GM12878 (cell line): ENCODE measurements at regions not wholly inside any gene's neighbourhood (a gene's known extent, or its start where the extent isn't known, plus 50 kb on each side); places are given as distances from the start of the nearest gene placed in this dataset.

Experiments
- ATAC-seq: fragments of 200-7000 bp; cut with Tn5 transposase; 3 replicates; pipeline ENCODE4 v1.9.1; 2020; ENCODE audit warnings: mild to moderate bottlenecking, moderate library complexity
- BruUV-seq: library from RNA; stranded (reverse); fragments of 400-500 nt; replicated peaks from 2 replicates; lab custom pipeline; 2021; lab: Mats Ljungman, UMichigan
- CTCF ChIA-PET: fragments of 300-600 bp; sonication (Branson Sonifier 250); formaldehyde crosslinking; extraction: SDS; loops from one replicate; lab custom pipeline; 2021; ENCODE audit warnings: inconsistent platforms; lab: Yijun Ruan, JAX
- POLR2A ChIA-PET: fragments of 350-600 bp; formaldehyde crosslinking; extraction: SDS; loops from one replicate; lab custom pipeline; 2021; ENCODE audit warnings: inconsistent platforms; lab: Charles Lee
- RAD21 ChIA-PET: fragments of 300-600 bp; sonication (Branson Sonifier 250); formaldehyde crosslinking; loops from one replicate; lab custom pipeline; 2023; ENCODE audit warnings: antibody characterized with exemption; ENCODE audit not compliant: unreplicated experiment; lab: Charles Lee
- SMC1A ChIA-PET: fragments of 300-600 bp; sonication (Branson Sonifier 250); formaldehyde crosslinking; loops from one replicate; lab custom pipeline; 2023; ENCODE audit not compliant: unreplicated experiment, uncharacterized antibody; lab: Charles Lee
- DNase-seq: peaks from one replicate; pipeline ENCODE4 v3.0.0-alpha.2; 2011; ENCODE audit warnings: low read depth, low spot score
- FAIRE-seq: peaks from 3 replicates; lab custom pipeline; 2011; peaks lifted over from hg19 to GRCh38; lab: Jason Lieb, UNC
- H2AFZ ChIP-seq: 2 replicates; pipeline ENCODE4 v1.6.0; 2011; ENCODE audit warnings: low read depth, low read length, control low read depth; ENCODE audit not compliant: control insufficient read depth
- H3K27ac ChIP-seq: 2 replicates; pipeline ENCODE4 v1.5.1; 2011; ENCODE audit warnings: control low read depth; ENCODE audit not compliant: control insufficient read depth, insufficient read depth
- H3K27me3 ChIP-seq, 2 experiments: replicated peaks in 1 of 2; 2 replicates each; pipeline versions ENCODE4 v1.6.0 to v1.6.1; 2011; ENCODE audit warnings: low read length in 1 of 2; ENCODE audit not compliant: control insufficient read depth in 2 of 2, insufficient read depth in 2 of 2
- H3K36me3 ChIP-seq, 2 experiments: 2 replicates each; pipeline ENCODE4 v1.5.1; 2011; ENCODE audit warnings: low read length in 1 of 2; ENCODE audit not compliant: control insufficient read depth in 2 of 2, insufficient read depth in 2 of 2
- H3K4me1 ChIP-seq: 2 replicates; pipeline ENCODE4 v1.6.1; 2011; ENCODE audit warnings: mild to moderate bottlenecking, low read length, moderate library complexity, mixed read lengths; ENCODE audit not compliant: control insufficient read depth, insufficient read depth
- H3K4me2 ChIP-seq: 2 replicates; pipeline ENCODE4 v1.6.0; 2011; ENCODE audit warnings: control low read depth; ENCODE audit not compliant: control insufficient read depth, insufficient read depth
- H3K4me3 ChIP-seq: fragments of 200-600 bp; sonication (generic); 2 replicates; pipeline ENCODE4 v1.5.1; 2016
- H3K79me2 ChIP-seq: 2 replicates; pipeline ENCODE4 v1.6.0; 2011; ENCODE audit warnings: low read length; ENCODE audit not compliant: control insufficient read depth, insufficient read depth
- H3K9ac ChIP-seq: 2 replicates; pipeline ENCODE4 v1.8.0; 2011; ENCODE audit warnings: low read length, control low read depth, mixed read lengths; ENCODE audit not compliant: control insufficient read depth, insufficient read depth
- H3K9me3 ChIP-seq: replicated peaks from 3 replicates; pipeline ENCODE4 v1.5.1; 2011; ENCODE audit warnings: mild to moderate bottlenecking, low read length; ENCODE audit not compliant: control insufficient read depth, insufficient read depth
- H4K20me1 ChIP-seq: 2 replicates; pipeline ENCODE4 v1.6.0; 2011; ENCODE audit not compliant: control insufficient read depth, insufficient read depth
- CREB1 ChIP-seq: IDR thresholded peaks from 2 replicates; pipeline ENCODE4 v1.6.1; 2012; ENCODE audit warnings: low read depth, mild to moderate bottlenecking, inconsistent platforms
- HDGF ChIP-seq: fragments of 450-650 bp; IDR thresholded peaks from 2 replicates; pipeline ENCODE4 v1.6.1; 2016; ENCODE audit warnings: antibody characterized with exemption
- KAT2A ChIP-seq: conservative IDR thresholded peaks from 2 replicates; pipeline ENCODE4 v1.6.1; 2011; ENCODE audit warnings: low read depth, low read length; ENCODE audit not compliant: control insufficient read depth
- RFX5 ChIP-seq: IDR thresholded peaks from 2 replicates; pipeline ENCODE4 v1.6.1; 2011; ENCODE audit warnings: low read depth, low read length, improper control_type of control experiment
- SIX5 ChIP-seq: IDR thresholded peaks from 2 replicates; pipeline ENCODE4 v1.6.1; 2011; ENCODE audit warnings: mild to moderate bottlenecking, low read depth, low read length, moderate library complexity; ENCODE audit not compliant: severe bottlenecking
- ZNF622 ChIP-seq: fragments of 450-650 bp; IDR thresholded peaks from 2 replicates; pipeline ENCODE4 v1.6.1; 2017; ENCODE audit warnings: mild to moderate bottlenecking, inconsistent platforms
- WGBS: methylation state at CpG from one replicate; pipeline ENCODE4 v1.1.6; 2016; ENCODE audit warnings: low lambda C conversion rate; ENCODE audit not compliant: insufficient replicate concordance, insufficient coverage; ENCODE audit errors: missing lambda C conversion rate; 5-methylcytosine and 5-hydroxymethylcytosine counted together
- in situ Hi-C: fragments of 300-500 bp; cut with MboI; formaldehyde crosslinking; loops from 9 replicates; pipeline ENCODE4 v1.14.3; 2018; ENCODE audit warnings: mixed read lengths
- intact Hi-C: fragments of 100-400 bp; cut with micrococcal nuclease; formaldehyde crosslinking; loops from one replicate; pipeline ENCODE4 v1.14.2; 2022; ENCODE audit not compliant: unreplicated experiment
- TF ChIP-seq, protein P1 (sequence below): fragments of 450-650 bp; formaldehyde crosslinking; IDR thresholded peaks from 2 replicates; pipeline ENCODE4 v1.5.0; 2022; ENCODE audit warnings: mild to moderate bottlenecking, missing genetic modification characterization
- TF ChIP-seq, protein P2 (sequence below), 3 experiments: IDR thresholded peaks in 2 of 3; conservative IDR thresholded peaks in 1 of 3; 2 replicates each; pipeline ENCODE4 v1.5.1; 2011; ENCODE audit warnings: low read depth in 3 of 3, low read length in 3 of 3, mild to moderate bottlenecking in 3 of 3, control low read depth in 2 of 3, moderate library complexity in 2 of 3, inconsistent platforms in 1 of 3, mixed read lengths in 1 of 3; ENCODE audit not compliant: control insufficient read depth in 2 of 3, insufficient read depth in 1 of 3; ENCODE audit errors: extremely low read depth in 1 of 3
- TF ChIP-seq, protein P3 (sequence below): IDR thresholded peaks from 2 replicates; pipeline ENCODE4 v1.6.1; 2011; ENCODE audit warnings: mild to moderate bottlenecking, low read depth, low read length, moderate library complexity; ENCODE audit not compliant: insufficient replicate concordance
- TF ChIP-seq, protein P4 (sequence below): fragments of 450-650 bp; IDR thresholded peaks from 2 replicates; pipeline ENCODE4 v1.6.1; 2017; ENCODE audit warnings: antibody characterized with exemption, mild to moderate bottlenecking, moderate library complexity

DNA sequence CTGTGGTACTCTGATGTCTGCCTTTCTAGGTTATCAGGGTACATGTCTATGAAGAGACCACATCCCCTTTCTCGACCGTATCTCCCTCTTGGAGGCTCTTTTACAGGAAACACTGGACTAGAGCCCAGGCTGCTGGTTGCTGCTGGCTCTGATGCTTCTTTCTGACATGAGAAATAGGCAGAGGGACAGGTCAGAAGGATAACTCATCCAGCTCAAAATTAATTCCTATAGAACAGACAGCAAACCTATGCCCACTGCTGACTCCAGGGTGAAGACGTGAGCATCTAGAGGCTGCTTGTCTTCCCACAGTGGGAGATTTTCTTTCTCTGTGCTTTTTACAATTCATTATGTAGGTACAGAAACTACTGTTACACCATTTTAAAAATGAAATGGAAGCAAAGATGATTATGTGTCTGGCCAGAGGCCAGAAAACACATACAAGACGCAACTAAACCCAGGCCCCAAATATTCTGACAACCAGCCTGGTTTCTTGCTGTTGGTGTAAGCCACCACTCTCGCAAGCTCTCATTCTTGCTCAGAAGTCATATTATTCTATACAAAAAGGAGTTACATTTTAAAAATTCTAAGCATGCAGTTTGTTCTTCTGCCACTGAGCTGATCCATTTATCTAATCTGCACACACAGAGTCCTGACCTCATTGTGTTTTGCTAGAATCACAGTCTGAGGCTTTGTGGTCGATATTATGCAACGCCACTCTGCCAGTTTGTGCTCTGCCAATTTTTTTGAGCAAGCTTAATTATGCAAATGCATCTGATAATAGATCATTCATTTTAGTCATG is 424.3 kb downstream of the KIF20B start:
- Histone ChIP-seq H3K79me2 (no peaks in the 10 kb centered on the region), H3K9ac (no peak overlapping the region), H3K9me3 (no peaks in the 10 kb centered on the region; the same call in 2 of the 3 replicates), H3K4me2 (no peak overlapping the region), H3K27me3 (no peaks in the 10 kb centered on the region), H4K20me1 (no peaks in the 10 kb centered on the region), H3K4me1 (peaks cover 9% of the 10 kb centered on the region; the same call in 1 of the 2 replicates), H3K36me3 (no peaks in the 10 kb centered on the region), H2AFZ (no peak overlapping the region), H3K27ac (no peak overlapping the region), H3K4me3 (no peak overlapping the region)
- FAIRE-seq: no peak
- no peak for ATAC-seq
- ChIA-PET POLR2A (interaction anchor here (0.7 kb wide), 1 partner anchor 8 kb away, joined by 3 read pairs; no protein-coding TSS in a partner anchor), RAD21 (no interaction called here), CTCF (interaction anchor here (0.6 to 0.9 kb wide), 2 partner anchors 31 to 386 kb away, joined by 3 read pairs; no protein-coding TSS in a partner anchor), SMC1A (interaction anchor here (1.0 kb wide), 1 partner anchor 21 kb away, joined by 3 read pairs; no protein-coding TSS in a partner anchor)
- BruUV-seq: no TSS peak
- WGBS: 6% methylated on average over 7 of the region's 7 CpGs
- intact Hi-C loops (no loop called here), in situ Hi-C loops (no loop called here)
- no peak for DNase-seq
- TF ChIP-seq RFX5 (no peak), HDGF (no peak), SIX5 (no peak), ZNF622 (no peak), KAT2A (no peak), CREB1 (no peak)
- TF ChIP-seq, protein P1, sequence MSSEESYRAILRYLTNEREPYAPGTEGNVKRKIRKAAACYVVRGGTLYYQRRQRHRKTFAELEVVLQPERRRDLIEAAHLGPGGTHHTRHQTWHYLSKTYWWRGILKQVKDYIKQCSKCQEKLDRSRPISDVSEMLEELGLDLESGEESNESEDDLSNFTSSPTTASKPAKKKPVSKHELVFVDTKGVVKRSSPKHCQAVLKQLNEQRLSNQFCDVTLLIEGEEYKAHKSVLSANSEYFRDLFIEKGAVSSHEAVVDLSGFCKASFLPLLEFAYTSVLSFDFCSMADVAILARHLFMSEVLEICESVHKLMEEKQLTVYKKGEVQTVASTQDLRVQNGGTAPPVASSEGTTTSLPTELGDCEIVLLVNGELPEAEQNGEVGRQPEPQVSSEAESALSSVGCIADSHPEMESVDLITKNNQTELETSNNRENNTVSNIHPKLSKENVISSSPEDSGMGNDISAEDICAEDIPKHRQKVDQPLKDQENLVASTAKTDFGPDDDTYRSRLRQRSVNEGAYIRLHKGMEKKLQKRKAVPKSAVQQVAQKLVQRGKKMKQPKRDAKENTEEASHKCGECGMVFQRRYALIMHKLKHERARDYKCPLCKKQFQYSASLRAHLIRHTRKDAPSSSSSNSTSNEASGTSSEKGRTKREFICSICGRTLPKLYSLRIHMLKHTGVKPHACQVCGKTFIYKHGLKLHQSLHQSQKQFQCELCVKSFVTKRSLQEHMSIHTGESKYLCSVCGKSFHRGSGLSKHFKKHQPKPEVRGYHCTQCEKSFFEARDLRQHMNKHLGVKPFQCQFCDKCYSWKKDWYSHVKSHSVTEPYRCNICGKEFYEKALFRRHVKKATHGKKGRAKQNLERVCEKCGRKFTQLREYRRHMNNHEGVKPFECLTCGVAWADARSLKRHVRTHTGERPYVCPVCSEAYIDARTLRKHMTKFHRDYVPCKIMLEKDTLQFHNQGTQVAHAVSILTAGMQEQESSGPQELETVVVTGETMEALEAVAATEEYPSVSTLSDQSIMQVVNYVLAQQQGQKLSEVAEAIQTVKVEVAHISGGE (CRISPR knock-in tag): no peak
- TF ChIP-seq, protein P2, sequence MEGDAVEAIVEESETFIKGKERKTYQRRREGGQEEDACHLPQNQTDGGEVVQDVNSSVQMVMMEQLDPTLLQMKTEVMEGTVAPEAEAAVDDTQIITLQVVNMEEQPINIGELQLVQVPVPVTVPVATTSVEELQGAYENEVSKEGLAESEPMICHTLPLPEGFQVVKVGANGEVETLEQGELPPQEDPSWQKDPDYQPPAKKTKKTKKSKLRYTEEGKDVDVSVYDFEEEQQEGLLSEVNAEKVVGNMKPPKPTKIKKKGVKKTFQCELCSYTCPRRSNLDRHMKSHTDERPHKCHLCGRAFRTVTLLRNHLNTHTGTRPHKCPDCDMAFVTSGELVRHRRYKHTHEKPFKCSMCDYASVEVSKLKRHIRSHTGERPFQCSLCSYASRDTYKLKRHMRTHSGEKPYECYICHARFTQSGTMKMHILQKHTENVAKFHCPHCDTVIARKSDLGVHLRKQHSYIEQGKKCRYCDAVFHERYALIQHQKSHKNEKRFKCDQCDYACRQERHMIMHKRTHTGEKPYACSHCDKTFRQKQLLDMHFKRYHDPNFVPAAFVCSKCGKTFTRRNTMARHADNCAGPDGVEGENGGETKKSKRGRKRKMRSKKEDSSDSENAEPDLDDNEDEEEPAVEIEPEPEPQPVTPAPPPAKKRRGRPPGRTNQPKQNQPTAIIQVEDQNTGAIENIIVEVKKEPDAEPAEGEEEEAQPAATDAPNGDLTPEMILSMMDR (IDR thresholded peaks at IDR 0.05 in 2 of 3, conservative IDR thresholded peaks at IDR 0.05 in 1 of 3; ENCODE audit: control insufficient read depth in 2 of 3, extremely low read depth in 1 of 3, insufficient read depth in 1 of 3, low read depth in 3 of 3, low read length in 3 of 3): no peak
- TF ChIP-seq, protein P3, sequence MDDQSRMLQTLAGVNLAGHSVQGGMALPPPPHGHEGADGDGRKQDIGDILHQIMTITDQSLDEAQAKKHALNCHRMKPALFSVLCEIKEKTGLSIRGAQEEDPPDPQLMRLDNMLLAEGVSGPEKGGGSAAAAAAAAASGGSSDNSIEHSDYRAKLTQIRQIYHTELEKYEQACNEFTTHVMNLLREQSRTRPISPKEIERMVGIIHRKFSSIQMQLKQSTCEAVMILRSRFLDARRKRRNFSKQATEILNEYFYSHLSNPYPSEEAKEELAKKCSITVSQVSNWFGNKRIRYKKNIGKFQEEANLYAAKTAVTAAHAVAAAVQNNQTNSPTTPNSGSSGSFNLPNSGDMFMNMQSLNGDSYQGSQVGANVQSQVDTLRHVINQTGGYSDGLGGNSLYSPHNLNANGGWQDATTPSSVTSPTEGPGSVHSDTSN: no peak
- TF ChIP-seq, protein P4, sequence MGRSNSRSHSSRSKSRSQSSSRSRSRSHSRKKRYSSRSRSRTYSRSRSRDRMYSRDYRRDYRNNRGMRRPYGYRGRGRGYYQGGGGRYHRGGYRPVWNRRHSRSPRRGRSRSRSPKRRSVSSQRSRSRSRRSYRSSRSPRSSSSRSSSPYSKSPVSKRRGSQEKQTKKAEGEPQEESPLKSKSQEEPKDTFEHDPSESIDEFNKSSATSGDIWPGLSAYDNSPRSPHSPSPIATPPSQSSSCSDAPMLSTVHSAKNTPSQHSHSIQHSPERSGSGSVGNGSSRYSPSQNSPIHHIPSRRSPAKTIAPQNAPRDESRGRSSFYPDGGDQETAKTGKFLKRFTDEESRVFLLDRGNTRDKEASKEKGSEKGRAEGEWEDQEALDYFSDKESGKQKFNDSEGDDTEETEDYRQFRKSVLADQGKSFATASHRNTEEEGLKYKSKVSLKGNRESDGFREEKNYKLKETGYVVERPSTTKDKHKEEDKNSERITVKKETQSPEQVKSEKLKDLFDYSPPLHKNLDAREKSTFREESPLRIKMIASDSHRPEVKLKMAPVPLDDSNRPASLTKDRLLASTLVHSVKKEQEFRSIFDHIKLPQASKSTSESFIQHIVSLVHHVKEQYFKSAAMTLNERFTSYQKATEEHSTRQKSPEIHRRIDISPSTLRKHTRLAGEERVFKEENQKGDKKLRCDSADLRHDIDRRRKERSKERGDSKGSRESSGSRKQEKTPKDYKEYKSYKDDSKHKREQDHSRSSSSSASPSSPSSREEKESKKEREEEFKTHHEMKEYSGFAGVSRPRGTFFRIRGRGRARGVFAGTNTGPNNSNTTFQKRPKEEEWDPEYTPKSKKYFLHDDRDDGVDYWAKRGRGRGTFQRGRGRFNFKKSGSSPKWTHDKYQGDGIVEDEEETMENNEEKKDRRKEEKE: no peak
